ENCODE measurements at regions not wholly inside any gene's neighbourhood (a gene's known extent, or its start where the extent isn't known, plus 50 kb on each side); places are given as distances from the start of the nearest gene placed in this dataset.

- no peak for DNase-seq
Measured at GRCh38 chr3:162437480-162437879, 940.9 kb downstream of the OTOL1 start.

GRCh38 chr3:162441716-162442115 lies 945.1 kb downstream of the OTOL1 start:
- DNase-seq = no peak

- no peak for DNase-seq
Measured at GRCh38 chr3:162443376-162443775, 946.8 kb downstream of the OTOL1 start.

GRCh38 chr3:162468791-162469190 lies 972.2 kb downstream of the OTOL1 start:
- no peak for DNase-seq

- DNase-seq = no peak
Measured at GRCh38 chr3:162487138-162487537, 990.5 kb downstream of the OTOL1 start.

GRCh38 chr3:162489853-162490252 lies 993.2 kb downstream of the OTOL1 start:
- no peak for DNase-seq

- no peak for DNase-seq
Measured at GRCh38 chr3:162491952-162492351, 995.3 kb downstream of the OTOL1 start.

- no peak for DNase-seq
Measured at GRCh38 chr3:162492446-162493081, 996.0 kb downstream of the OTOL1 start.

GRCh38 chr3:162498626-162499025 lies 1002.0 kb downstream of the OTOL1 start:
- DNase-seq = no peak

- DNase-seq = no peak
Measured at GRCh38 chr3:162507397-162507796, 1010.8 kb downstream of the OTOL1 start.

- no peak for DNase-seq
Measured at GRCh38 chr3:162512488-162512887, 1015.9 kb downstream of the OTOL1 start.

GRCh38 chr3:162517110-162517509 lies 1020.5 kb downstream of the OTOL1 start:
- no peak for DNase-seq

GRCh38 chr3:162521669-162522068 lies 1025.1 kb downstream of the OTOL1 start:
- DNase-seq = no peak

- DNase-seq = no peak
Measured at GRCh38 chr3:162525066-162525742, 1028.6 kb downstream of the OTOL1 start.

GRCh38 chr3:162525771-162526170 lies 1029.2 kb downstream of the OTOL1 start:
- no peak for DNase-seq

- DNase-seq = no peak
Measured at GRCh38 chr3:162534431-162534830, 1037.8 kb downstream of the OTOL1 start.

- no peak for DNase-seq
Measured at GRCh38 chr3:162538491-162538890, 1041.9 kb downstream of the OTOL1 start.

- no peak for DNase-seq
Measured at GRCh38 chr3:162538906-162539305, 1042.3 kb downstream of the OTOL1 start.

- no peak for DNase-seq
Measured at GRCh38 chr3:162540421-162540820, 1043.8 kb downstream of the OTOL1 start.

GRCh38 chr3:162541923-162542322 lies 1045.3 kb downstream of the OTOL1 start:
- no peak for DNase-seq

GRCh38 chr3:162544246-162544645 lies 1047.6 kb downstream of the OTOL1 start:
- DNase-seq = no peak

GRCh38 chr3:162546910-162547309 lies 1050.3 kb downstream of the OTOL1 start:
- no peak for DNase-seq

GRCh38 chr3:162547321-162547720 lies 1050.7 kb downstream of the OTOL1 start:
- no peak for DNase-seq

GRCh38 chr3:162555761-162556160 lies 1059.2 kb downstream of the OTOL1 start:
- no peak for DNase-seq

All from occipital lobe (tissue), 1 donor.